IMR-90 (cell line): ENCODE measurements at regions not wholly inside any gene's neighbourhood (a gene's known extent, or its start where the extent isn't known, plus 50 kb on each side); places are given as distances from the start of the nearest gene placed in this dataset.

Experiments used
- ATAC-seq: fragments of 200-7000 bp; cut with Tn5 transposase; 2 replicates; pipeline ENCODE4 v1.9.1; 2020; ENCODE audit warnings: low read depth, mild to moderate bottlenecking, moderate library complexity
- BruUV-seq: library from RNA; stranded (reverse); fragments of 400-500 nt; replicated peaks from 2 replicates; lab custom pipeline; 2021; lab: Mats Ljungman, UMichigan
- CTCF ChIA-PET: fragments of 300-600 bp; formaldehyde crosslinking; extraction: SDS; loops from one replicate; lab custom pipeline; 2021; ENCODE audit warnings: antibody characterized with exemption; lab: Yijun Ruan, JAX
- POLR2A ChIA-PET: fragments of 300-600 bp; sonication (Branson Sonifier 250); formaldehyde crosslinking; loops from one replicate; lab custom pipeline; 2022; ENCODE audit warnings: antibody characterized with exemption; ENCODE audit not compliant: unreplicated experiment; lab: Charles Lee
- DNase-seq: peaks from one replicate; pipeline ENCODE4 v3.0.0; 2013
- H2AFZ ChIP-seq: replicated peaks from 2 replicates; pipeline ENCODE3; 2013; ENCODE audit warnings: low read length, mild to moderate bottlenecking; ENCODE audit not compliant: poor library complexity
- H2AK5ac ChIP-seq: 2 replicates; pipeline ENCODE4 v1.6.1; 2013; ENCODE audit warnings: low read depth, low read length, inconsistent platforms
- H2AK9ac ChIP-seq: replicated peaks from 2 replicates; pipeline ENCODE3; 2013; ENCODE audit warnings: mild to moderate bottlenecking, low read depth, low read length, moderate library complexity; ENCODE audit not compliant: poor library complexity
- H2BK120ac ChIP-seq: 2 replicates; pipeline ENCODE4 v1.6.1; 2013; ENCODE audit warnings: low read depth, low read length, inconsistent platforms
- H2BK15ac ChIP-seq: 3 replicates; pipeline ENCODE4 v1.6.1; 2013; ENCODE audit warnings: low read depth, low read length, inconsistent platforms
- H2BK20ac ChIP-seq: 2 replicates; pipeline ENCODE4 v1.6.1; 2013; ENCODE audit warnings: low read depth, mild to moderate bottlenecking, inconsistent platforms, low read length, moderate library complexity
- H2BK5ac ChIP-seq: 2 replicates; pipeline ENCODE4 v1.6.1; 2013; ENCODE audit warnings: mild to moderate bottlenecking, low read depth, low read length, inconsistent platforms; ENCODE audit not compliant: poor library complexity, severe bottlenecking
- H3K14ac ChIP-seq: replicated peaks from 2 replicates; pipeline ENCODE4 v1.6.1; 2013; ENCODE audit warnings: low read depth, low read length, inconsistent platforms
- H3K18ac ChIP-seq: 2 replicates; pipeline ENCODE4 v1.6.1; 2013; ENCODE audit warnings: low read depth, low read length, control low read depth
- H3K23ac ChIP-seq: 2 replicates; pipeline ENCODE4 v1.6.1; 2013; ENCODE audit warnings: low read depth, low read length, inconsistent platforms
- H3K27ac ChIP-seq: 2 replicates; pipeline ENCODE4 v1.5.1; 2013; ENCODE audit warnings: mild to moderate bottlenecking, control low read depth, low read length; ENCODE audit not compliant: insufficient read depth
- H3K27me3 ChIP-seq: 2 replicates; pipeline ENCODE4 v1.6.1; 2013; ENCODE audit warnings: low read length; ENCODE audit not compliant: control insufficient read depth, insufficient read depth
- H3K36me3 ChIP-seq: 2 replicates; pipeline ENCODE4 v1.6.1; 2013; ENCODE audit warnings: low read length, mixed read lengths; ENCODE audit not compliant: control insufficient read depth, insufficient read depth
- H3K4ac ChIP-seq: 2 replicates; pipeline ENCODE4 v1.6.1; 2013; ENCODE audit warnings: low read depth, low read length, inconsistent platforms
- H3K4me1 ChIP-seq: 2 replicates; pipeline ENCODE4 v1.6.1; 2013; ENCODE audit warnings: low read length, mixed read lengths; ENCODE audit not compliant: control insufficient read depth, insufficient read depth
- H3K4me2 ChIP-seq: 2 replicates; pipeline ENCODE4 v1.6.1; 2013; ENCODE audit warnings: low read depth, mild to moderate bottlenecking, control low read depth, low read length, moderate library complexity
- H3K4me3 ChIP-seq: 2 replicates; pipeline ENCODE4 v1.5.1; 2013; ENCODE audit warnings: low read depth, mild to moderate bottlenecking, control low read depth, low read length, moderate library complexity; ENCODE audit not compliant: insufficient read depth
- H3K56ac ChIP-seq: 2 replicates; pipeline ENCODE4 v1.6.1; 2013; ENCODE audit warnings: low read length, inconsistent platforms; ENCODE audit not compliant: insufficient read depth; ENCODE audit errors: extremely low read depth
- H3K79me1 ChIP-seq, 2 experiments: 2 replicates each; pipeline ENCODE4 v1.6.1; 2013; ENCODE audit warnings: low read length in 2 of 2, inconsistent platforms in 1 of 2, low read depth in 1 of 2
- H3K9ac ChIP-seq: 2 replicates; pipeline ENCODE4 v1.6.1; 2013; ENCODE audit warnings: low read depth, low read length, control low read depth
- H3K9me1 ChIP-seq: 2 replicates; pipeline ENCODE4 v1.6.1; 2013; ENCODE audit warnings: low read length, inconsistent platforms; ENCODE audit not compliant: insufficient read depth
- H3K9me3 ChIP-seq: 2 replicates; pipeline ENCODE4 v1.6.1; 2013; ENCODE audit warnings: low read length; ENCODE audit not compliant: control insufficient read depth, insufficient read depth
- H4K20me1 ChIP-seq: 2 replicates; pipeline ENCODE4 v1.6.1; 2013; ENCODE audit warnings: low read length, inconsistent platforms; ENCODE audit not compliant: insufficient read depth
- H4K5ac ChIP-seq: 2 replicates; pipeline ENCODE4 v1.6.1; 2013; ENCODE audit warnings: mild to moderate bottlenecking, low read depth, low read length, control low read depth
- H4K8ac ChIP-seq, 2 experiments: 2 replicates each; pipeline ENCODE4 v1.6.1; 2013; ENCODE audit warnings: low read depth in 2 of 2, low read length in 2 of 2, control low read depth in 1 of 2, inconsistent platforms in 1 of 2
- H4K91ac ChIP-seq: 2 replicates; pipeline ENCODE4 v1.6.1; 2013; ENCODE audit warnings: low read depth, low read length, inconsistent platforms; ENCODE audit not compliant: insufficient read depth
- BHLHE40 ChIP-seq: fragments of 150-350 bp; IDR thresholded peaks from 2 replicates; pipeline ENCODE4 v1.6.1; 2016; ENCODE audit warnings: mild to moderate bottlenecking, low read depth, low read length
- CHD1 ChIP-seq: IDR thresholded peaks from 2 replicates; pipeline ENCODE4 v1.6.1; 2012; ENCODE audit warnings: low read depth, low read length, improper control_type of control experiment
- CTCF ChIP-seq: conservative IDR thresholded peaks from 2 replicates; pipeline ENCODE4 v1.5.1; 2012; ENCODE audit warnings: mild to moderate bottlenecking, low read depth, low read length, improper control_type of control experiment
- ELK1 ChIP-seq: fragments of 150-350 bp; IDR thresholded peaks from 2 replicates; pipeline ENCODE4 v1.6.1; 2016; ENCODE audit warnings: low read depth, mild to moderate bottlenecking, low read length, moderate library complexity, borderline replicate concordance
- MAZ ChIP-seq: IDR thresholded peaks from 2 replicates; pipeline ENCODE4 v1.6.1; 2012; ENCODE audit warnings: low read depth, mild to moderate bottlenecking, low read length, improper control_type of control experiment, moderate library complexity, borderline replicate concordance
- NFE2L2 ChIP-seq: fragments of 150-350 bp; IDR thresholded peaks from 2 replicates; pipeline ENCODE4 v1.6.1; 2016; ENCODE audit warnings: low read depth, mild to moderate bottlenecking, low read length
- RCOR1 ChIP-seq: IDR thresholded peaks from 2 replicates; pipeline ENCODE4 v1.6.1; 2012; ENCODE audit warnings: mild to moderate bottlenecking, low read length, improper control_type of control experiment; ENCODE audit not compliant: insufficient replicate concordance
- SMC3 ChIP-seq: fragments of 150-350 bp; IDR thresholded peaks from 2 replicates; pipeline ENCODE4 v1.6.1; 2016; ENCODE audit warnings: low read depth, mild to moderate bottlenecking, antibody characterized with exemption, low read length, moderate library complexity
- WGBS, 2 experiments: methylation state at CpG; one replicate each; pipeline versions ENCODE4 v1.1.5 to v1.1.7; 2013; ENCODE audit warnings: missing lambda C conversion rate in 2 of 2; ENCODE audit not compliant: insufficient read length in 1 of 2; ENCODE audit errors: extremely low coverage in 2 of 2; 5-methylcytosine and 5-hydroxymethylcytosine counted together
- dilution Hi-C: fragments of 300-500 bp; cut with HindIII; formaldehyde crosslinking; loops from one replicate; pipeline ENCODE4 v1.14.3; 2018; ENCODE audit warnings: low sequenced_read_pairs; ENCODE audit not compliant: unreplicated experiment
- in situ Hi-C: fragments of 300-500 bp; cut with MboI; formaldehyde crosslinking; loops from 3 replicates; pipeline ENCODE4 v1.14.3; 2019; ENCODE audit warnings: low sequenced_read_pairs, inconsistent platforms, mixed read lengths
- intact Hi-C: fragments of 100-400 bp; cut with micrococcal nuclease; formaldehyde crosslinking; loops from 2 replicates; pipeline ENCODE4 v1.10.0; 2022

GRCh38 chr4:14903321-14903720 is 99.0 kb upstream of the CPEB2 start:
- Histone ChIP-seq H4K5ac (no peak overlapping the region), H3K4me3 (no peak overlapping the region), H3K18ac (no peak overlapping the region), H3K79me1 (no peaks in the 10 kb centered on the region), H3K4me2 (no peak overlapping the region), H3K56ac (no peak overlapping the region), H2BK120ac (no peak overlapping the region), H2AK9ac (no peak overlapping the region), H3K4me1 (no peaks in the 10 kb centered on the region), H2BK20ac (no peak overlapping the region), H4K20me1 (no peaks in the 10 kb centered on the region), H4K8ac (no peak overlapping the region), H2AK5ac (no peak overlapping the region), H2BK5ac (no peak overlapping the region), H3K9me3 (no peaks in the 10 kb centered on the region), H3K36me3 (no peaks in the 10 kb centered on the region), H3K27me3 (peaks cover 8% of the 10 kb centered on the region; the same call in 1 of the 2 replicates), H3K27ac (no peak overlapping the region), H3K9me1 (no peaks in the 10 kb centered on the region), H3K4ac (no peak overlapping the region), H3K9ac (no peak overlapping the region), H2BK15ac (no peak overlapping the region), H2AFZ (no peak overlapping the region), H4K91ac (no peak overlapping the region), H3K14ac (no peak overlapping the region), H3K23ac (no peak overlapping the region)
- dilution Hi-C loops (no loop called here), intact Hi-C loops (no loop called here), in situ Hi-C loops (no loop called here)
- ChIA-PET POLR2A (no interaction called here), CTCF (no interaction called here)
- TF ChIP-seq NFE2L2 (no peak), BHLHE40 (no peak), CTCF (no peak), RCOR1 (no peak), SMC3 (no peak), ELK1 (no peak), MAZ (no peak), CHD1 (no peak)
- no peak for DNase-seq
- no peak for ATAC-seq
- WGBS, 2 experiments = 63% methylated on average over 2 of the region's 2 CpGs; no CpG with 5 or more reads in 1 of the 2 experiments
- no TSS peak for BruUV-seq
